ENCODE measurements at regions not wholly inside any gene's neighbourhood (a gene's known extent, or its start where the extent isn't known, plus 50 kb on each side); places are given as distances from the start of the nearest gene placed in this dataset.

DNA sequence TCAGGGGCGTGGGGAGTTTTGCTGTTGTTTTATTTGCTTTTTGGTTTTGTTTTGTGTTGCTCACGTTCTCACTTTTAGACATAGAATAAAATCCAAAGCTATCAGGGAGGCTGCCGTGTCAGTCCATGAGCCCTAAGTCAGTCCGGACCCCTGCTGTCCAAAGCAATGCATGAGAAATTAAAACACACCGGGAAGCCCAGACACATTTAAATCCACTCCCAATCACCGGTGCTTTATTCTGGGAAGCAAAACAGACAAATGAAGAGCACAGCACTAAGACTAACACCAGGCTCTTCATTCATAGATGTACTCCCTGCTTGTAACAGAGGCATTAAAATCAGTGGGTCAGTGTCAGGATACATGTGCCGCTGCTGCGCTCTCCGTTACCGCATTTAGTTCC, 180.9 kb downstream of the IRX2 start:
- H4K20me1 ChIP-seq (ENCODE audit: insufficient read depth, low read length), result no peaks in the 10 kb centered on the region
- no peak for TF ChIP-seq EZH2 (IDR thresholded peaks at IDR 0.05; ENCODE audit: borderline replicate concordance, low read length)
- TF ChIP-seq, protein P1, sequence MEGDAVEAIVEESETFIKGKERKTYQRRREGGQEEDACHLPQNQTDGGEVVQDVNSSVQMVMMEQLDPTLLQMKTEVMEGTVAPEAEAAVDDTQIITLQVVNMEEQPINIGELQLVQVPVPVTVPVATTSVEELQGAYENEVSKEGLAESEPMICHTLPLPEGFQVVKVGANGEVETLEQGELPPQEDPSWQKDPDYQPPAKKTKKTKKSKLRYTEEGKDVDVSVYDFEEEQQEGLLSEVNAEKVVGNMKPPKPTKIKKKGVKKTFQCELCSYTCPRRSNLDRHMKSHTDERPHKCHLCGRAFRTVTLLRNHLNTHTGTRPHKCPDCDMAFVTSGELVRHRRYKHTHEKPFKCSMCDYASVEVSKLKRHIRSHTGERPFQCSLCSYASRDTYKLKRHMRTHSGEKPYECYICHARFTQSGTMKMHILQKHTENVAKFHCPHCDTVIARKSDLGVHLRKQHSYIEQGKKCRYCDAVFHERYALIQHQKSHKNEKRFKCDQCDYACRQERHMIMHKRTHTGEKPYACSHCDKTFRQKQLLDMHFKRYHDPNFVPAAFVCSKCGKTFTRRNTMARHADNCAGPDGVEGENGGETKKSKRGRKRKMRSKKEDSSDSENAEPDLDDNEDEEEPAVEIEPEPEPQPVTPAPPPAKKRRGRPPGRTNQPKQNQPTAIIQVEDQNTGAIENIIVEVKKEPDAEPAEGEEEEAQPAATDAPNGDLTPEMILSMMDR (IDR thresholded peaks at IDR 0.05; ENCODE audit: low read length), result no peak
- no peaks in the 10 kb centered on the region for H3K27me3 ChIP-seq (ENCODE audit: insufficient read depth, low read length)

DNA sequence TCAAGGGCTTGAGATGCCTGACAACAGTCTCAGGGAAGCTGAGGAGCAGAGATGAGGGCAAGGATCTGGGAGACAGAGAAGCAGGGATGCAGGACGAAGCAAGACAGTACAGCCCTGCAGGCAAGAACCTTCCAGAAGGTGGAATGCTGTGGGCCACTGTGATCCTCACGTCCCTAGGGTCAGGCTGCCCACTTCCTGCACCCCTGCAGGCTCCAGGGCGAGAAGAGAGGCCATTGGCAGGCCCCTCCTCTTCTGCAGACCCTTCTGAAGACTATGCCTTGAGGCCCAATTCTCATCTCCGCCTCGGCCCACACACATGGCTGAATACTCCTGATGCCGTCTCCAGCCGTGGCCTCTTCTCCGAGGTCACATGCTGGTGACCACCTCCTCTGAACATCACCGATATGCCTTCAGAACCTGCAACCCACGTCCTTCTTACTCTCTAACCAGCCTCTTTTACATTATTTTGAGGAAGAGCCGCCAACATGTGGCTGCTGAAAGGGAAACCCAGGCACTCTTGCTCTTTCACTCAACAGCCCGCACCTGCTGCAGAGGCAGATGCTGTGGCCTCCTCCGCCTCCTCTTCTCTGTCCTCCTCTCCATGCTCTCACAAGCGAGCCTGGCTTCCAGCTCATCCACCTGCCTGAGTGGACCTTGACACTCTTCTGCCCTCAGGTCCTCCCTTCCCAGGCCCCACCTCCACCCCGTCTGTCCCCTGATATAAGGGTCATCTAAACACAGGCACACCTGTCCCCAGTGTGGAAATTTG, 181.5 kb downstream of the IRX2 start:
- H3F3A ChIP-seq (ENCODE audit: insufficient read depth, low read length), result no peaks in the 10 kb centered on the region
- no peaks in the 10 kb centered on the region for H3K36me3 ChIP-seq (ENCODE audit: insufficient read depth, low read length)
- no peak overlapping the region for H3K4me3 ChIP-seq (ENCODE audit: low read depth, low read length, poor library complexity, severe bottlenecking)
- TF ChIP-seq, protein P1 (IDR thresholded peaks at IDR 0.05; ENCODE audit: low read length), result no peak
- no peak for TF ChIP-seq EZH2 (IDR thresholded peaks at IDR 0.05; ENCODE audit: borderline replicate concordance, low read length)
- no peak overlapping the region for H2AFZ ChIP-seq (ENCODE audit: low read length)
- no peaks in the 10 kb centered on the region for H3K79me2 ChIP-seq (ENCODE audit: insufficient read depth, low read length)
- H3K27me3 ChIP-seq (ENCODE audit: insufficient read depth, low read length), result no peaks in the 10 kb centered on the region
- no peaks in the 10 kb centered on the region for H3K4me1 ChIP-seq (ENCODE audit: insufficient read depth, low read length, severe bottlenecking)
- H3K9ac ChIP-seq (ENCODE audit: low read length), result no peak overlapping the region
- H3K4me2 ChIP-seq (ENCODE audit: low read length), result no peak overlapping the region
- H3K27ac ChIP-seq (ENCODE audit: low read depth, low read length, poor library complexity, severe bottlenecking), result no peak overlapping the region
- no peaks in the 10 kb centered on the region for H4K20me1 ChIP-seq (ENCODE audit: insufficient read depth, low read length)
- no peaks in the 10 kb centered on the region for H3K9me3 ChIP-seq (ENCODE audit: low read length)
- H3K9me2 ChIP-seq (ENCODE audit: low read depth, low read length), result no peaks in the 10 kb centered on the region

More for the DNA sequence above, 180.9 kb downstream of the IRX2 start:
- Histone ChIP-seq H3K9me3 (ENCODE audit: low read length) (no peaks in the 10 kb centered on the region), H3K9ac (ENCODE audit: low read length) (no peak overlapping the region), H3K79me2 (ENCODE audit: insufficient read depth, low read length) (no peaks in the 10 kb centered on the region), H3K27ac (ENCODE audit: low read depth, low read length, poor library complexity, severe bottlenecking) (no peak overlapping the region), H3K4me3 (ENCODE audit: low read depth, low read length, poor library complexity, severe bottlenecking) (no peak overlapping the region), H3K4me1 (ENCODE audit: insufficient read depth, low read length, severe bottlenecking) (no peaks in the 10 kb centered on the region), H3K4me2 (ENCODE audit: low read length) (no peak overlapping the region), H3K9me2 (ENCODE audit: low read depth, low read length) (no peaks in the 10 kb centered on the region), H3K36me3 (ENCODE audit: insufficient read depth, low read length) (no peaks in the 10 kb centered on the region), H2AFZ (ENCODE audit: low read length) (no peak overlapping the region), H3F3A (ENCODE audit: insufficient read depth, low read length) (no peaks in the 10 kb centered on the region)

DNA sequence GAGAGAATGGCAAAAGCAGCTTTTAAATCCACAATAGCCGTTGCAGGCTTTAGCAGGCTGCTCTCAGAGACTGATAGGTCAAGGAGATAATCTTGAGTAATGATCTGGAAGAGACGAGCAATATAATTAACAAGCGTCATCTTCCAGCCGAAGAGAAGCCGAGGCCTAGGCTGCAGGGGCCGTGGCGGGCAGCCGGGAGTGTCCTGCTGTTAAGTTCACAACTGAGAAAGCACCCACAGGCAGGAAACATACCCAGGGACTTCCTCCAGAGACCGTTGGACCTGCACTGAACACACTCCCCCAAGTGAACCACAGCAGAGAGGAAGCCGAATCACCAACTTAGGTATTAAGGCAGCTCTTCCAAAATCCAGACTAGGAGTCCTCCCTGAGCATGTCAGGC, 182.3 kb downstream of the IRX2 start:
- H3K9ac ChIP-seq (ENCODE audit: low read length), result no peak overlapping the region
- H3K4me3 ChIP-seq (ENCODE audit: low read depth, low read length, poor library complexity, severe bottlenecking), result no peak overlapping the region
- no peak overlapping the region for H2AFZ ChIP-seq (ENCODE audit: low read length)
- no peaks in the 10 kb centered on the region for H3K9me3 ChIP-seq (ENCODE audit: low read length)
- no peak overlapping the region for H3K27ac ChIP-seq (ENCODE audit: low read depth, low read length, poor library complexity, severe bottlenecking)
- no peak overlapping the region for H3K4me2 ChIP-seq (ENCODE audit: low read length)
- no peaks in the 10 kb centered on the region for H3K79me2 ChIP-seq (ENCODE audit: insufficient read depth, low read length)
- no peak for TF ChIP-seq EZH2 (IDR thresholded peaks at IDR 0.05; ENCODE audit: borderline replicate concordance, low read length)
- TF ChIP-seq, protein P1 (IDR thresholded peaks at IDR 0.05; ENCODE audit: low read length), result no peak
- H4K20me1 ChIP-seq (ENCODE audit: insufficient read depth, low read length), result no peaks in the 10 kb centered on the region
- no peaks in the 10 kb centered on the region for H3F3A ChIP-seq (ENCODE audit: insufficient read depth, low read length)
- H3K36me3 ChIP-seq (ENCODE audit: insufficient read depth, low read length), result no peaks in the 10 kb centered on the region
- H3K27me3 ChIP-seq (ENCODE audit: insufficient read depth, low read length), result no peaks in the 10 kb centered on the region
- H3K9me2 ChIP-seq (ENCODE audit: low read depth, low read length), result no peaks in the 10 kb centered on the region
- no peaks in the 10 kb centered on the region for H3K4me1 ChIP-seq (ENCODE audit: insufficient read depth, low read length, severe bottlenecking)

Data from OCI-LY1 (cell line).